ENCODE measurements at regions not wholly inside any gene's neighbourhood (a gene's known extent, or its start where the extent isn't known, plus 50 kb on each side); places are given as distances from the start of the nearest gene placed in this dataset.

GRCh38 chr1:67965995-67966665 lies 84.3 kb downstream of the DIRAS3 start:
- ChIA-PET POLR2A (no interaction called here), CTCF (no interaction called here)
- Mint-ChIP-seq H3K4me1 (ENCODE audit: insufficient read depth, unreplicated experiment) (peaks cover 10% of the 10 kb centered on the region), H3K36me3 (ENCODE audit: insufficient read depth, unreplicated experiment) (no peaks in the 10 kb centered on the region), H3K27ac (ENCODE audit: low read depth, unreplicated experiment) (no peak overlapping the region), H3K27me3 (ENCODE audit: insufficient read depth, unreplicated experiment) (no peaks in the 10 kb centered on the region), H3K4me3 (ENCODE audit: unreplicated experiment) (no peak overlapping the region), H3K9me3 (ENCODE audit: unreplicated experiment) (peaks cover 13% of the 10 kb centered on the region)
- intact Hi-C loops (cut with micrococcal nuclease) = no loop called here
- BruUV-seq (replicated peaks) = no TSS peak
- TF ChIP-seq CTCF (IDR thresholded peaks at IDR 0.05; ENCODE audit: unreplicated experiment) = no peak
- no peak for DNase-seq (ENCODE audit: unreplicated experiment)

GRCh38 chr1:67963263-67963662 lies 87.2 kb downstream of the DIRAS3 start:
- no TSS peak for BruUV-seq (replicated peaks)
- Mint-ChIP-seq H3K36me3 (ENCODE audit: insufficient read depth, unreplicated experiment) (no peaks in the 10 kb centered on the region), H3K9me3 (ENCODE audit: unreplicated experiment) (peaks cover 13% of the 10 kb centered on the region), H3K4me1 (ENCODE audit: insufficient read depth, unreplicated experiment) (no peaks in the 10 kb centered on the region), H3K4me3 (ENCODE audit: unreplicated experiment) (no peak overlapping the region), H3K27ac (ENCODE audit: low read depth, unreplicated experiment) (no peak overlapping the region), H3K27me3 (ENCODE audit: insufficient read depth, unreplicated experiment) (no peaks in the 10 kb centered on the region)
- intact Hi-C loops (cut with micrococcal nuclease) = no loop called here
- DNase-seq (ENCODE audit: unreplicated experiment) = no peak
- no peak for TF ChIP-seq CTCF (IDR thresholded peaks at IDR 0.05; ENCODE audit: unreplicated experiment)
- ChIA-PET CTCF (interaction anchor here (0.6 kb wide), 1 partner anchor 53 kb away, joined by 3 read pairs; no protein-coding TSS in a partner anchor), POLR2A (no interaction called here)

- no TSS peak for BruUV-seq (replicated peaks)
- Mint-ChIP-seq H3K27me3 (ENCODE audit: insufficient read depth, unreplicated experiment) (no peaks in the 10 kb centered on the region), H3K27ac (ENCODE audit: low read depth, unreplicated experiment) (no peak overlapping the region), H3K9me3 (ENCODE audit: unreplicated experiment) (peaks cover 13% of the 10 kb centered on the region), H3K36me3 (ENCODE audit: insufficient read depth, unreplicated experiment) (no peaks in the 10 kb centered on the region), H3K4me3 (ENCODE audit: unreplicated experiment) (no peak overlapping the region), H3K4me1 (ENCODE audit: insufficient read depth, unreplicated experiment) (no peaks in the 10 kb centered on the region)
- intact Hi-C loops (cut with micrococcal nuclease) = no loop called here
- no peak for DNase-seq (ENCODE audit: unreplicated experiment)
- TF ChIP-seq CTCF (IDR thresholded peaks at IDR 0.05; ENCODE audit: unreplicated experiment) = no peak
- ChIA-PET POLR2A (no interaction called here), CTCF (no interaction called here)
These were observed 89.7 kb downstream of the DIRAS3 start for GRCh38 chr1:67960766-67961165.

- Mint-ChIP-seq H3K4me3 (ENCODE audit: unreplicated experiment) (no peak overlapping the region), H3K27me3 (ENCODE audit: insufficient read depth, unreplicated experiment) (no peaks in the 10 kb centered on the region), H3K27ac (ENCODE audit: low read depth, unreplicated experiment) (no peak overlapping the region), H3K4me1 (ENCODE audit: insufficient read depth, unreplicated experiment) (no peaks in the 10 kb centered on the region), H3K9me3 (ENCODE audit: unreplicated experiment) (peaks cover 8% of the 10 kb centered on the region), H3K36me3 (ENCODE audit: insufficient read depth, unreplicated experiment) (no peaks in the 10 kb centered on the region)
- TF ChIP-seq CTCF (IDR thresholded peaks at IDR 0.05; ENCODE audit: unreplicated experiment) = no peak
- intact Hi-C loops (cut with micrococcal nuclease) = no loop called here
- BruUV-seq (replicated peaks) = no TSS peak
- no peak for DNase-seq (ENCODE audit: unreplicated experiment)
- ChIA-PET CTCF (interaction anchor here (0.5 to 0.7 kb wide), 3 partner anchors 25 to 114 kb away, joined by 3 to 4 read pairs (median 3); no protein-coding TSS in a partner anchor), POLR2A (no interaction called here)
These were observed 92.0 kb downstream of the DIRAS3 start for GRCh38 chr1:67958472-67958871.

Data from MCF 10A (cell line).